GM21737 (cell line): ENCODE measurements at regions not wholly inside any gene's neighbourhood (a gene's known extent, or its start where the extent isn't known, plus 50 kb on each side); places are given as distances from the start of the nearest gene placed in this dataset.
"Not testable (repeated sequence)": the region's sequence is repeated elsewhere in the genome, so short reads cannot be mapped to it uniquely, and the experiment has no call there.

Experiments
- ATAC-seq: cut with Tn5 transposase; IDR thresholded peaks from one replicate; pipeline ENCODE4 v1.9.1; 2021; ENCODE audit warnings: mild to moderate bottlenecking, moderate library complexity; ENCODE audit not compliant: unreplicated experiment

GRCh38 chr10:111261081-111261615 is 184.3 kb downstream of the ADRA2A start:
- ATAC-seq: no peak

- ATAC-seq: no peak
Observed at GRCh38 chr10:111265341-111265740, 188.5 kb downstream of the ADRA2A start.

- ATAC-seq: no peak
Observed at GRCh38 chr10:111266165-111266564, 189.3 kb downstream of the ADRA2A start.

GRCh38 chr10:111267673-111268072 is 190.8 kb downstream of the ADRA2A start:
- no peak for ATAC-seq

DNA sequence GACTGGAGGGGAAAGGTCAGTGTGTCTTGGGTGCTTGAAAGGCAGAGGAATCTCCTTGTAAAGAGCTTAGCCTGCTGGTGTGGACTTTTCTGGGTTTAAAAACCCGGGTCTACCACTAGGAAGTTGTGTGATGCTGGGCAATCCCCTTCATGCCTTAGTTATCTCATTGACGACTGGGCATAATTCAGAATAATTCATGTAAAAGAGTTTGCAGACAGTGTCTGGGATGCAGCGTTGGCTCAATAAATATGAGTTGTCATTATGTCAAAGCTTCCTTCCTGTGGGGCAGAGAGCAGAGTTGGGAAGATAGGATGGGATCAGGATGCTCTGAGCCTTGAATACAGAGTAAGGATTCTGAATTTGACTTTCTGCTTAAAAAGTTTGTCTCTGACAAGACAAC is 196.4 kb downstream of the ADRA2A start:
- no peak for ATAC-seq

DNA sequence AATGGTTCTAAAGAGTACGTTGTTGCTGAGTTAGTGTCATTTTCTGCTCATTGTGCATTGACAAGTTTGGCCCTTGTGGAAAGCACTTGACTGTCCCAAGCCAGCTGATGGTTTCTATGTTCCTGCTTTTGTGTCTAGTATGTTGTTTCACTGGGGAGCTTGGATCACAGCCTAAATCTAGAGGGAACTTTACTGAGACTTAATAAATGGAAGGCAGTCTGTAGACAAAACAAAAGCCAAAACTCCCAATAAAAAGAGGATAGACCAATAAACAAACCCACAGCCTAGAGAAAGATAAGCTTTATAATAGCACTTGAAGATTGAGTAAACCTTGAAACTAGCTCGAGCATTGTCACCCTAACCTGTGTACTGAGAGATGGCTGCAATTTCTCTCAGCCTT is 196.8 kb downstream of the ADRA2A start:
- ATAC-seq: no peak

DNA sequence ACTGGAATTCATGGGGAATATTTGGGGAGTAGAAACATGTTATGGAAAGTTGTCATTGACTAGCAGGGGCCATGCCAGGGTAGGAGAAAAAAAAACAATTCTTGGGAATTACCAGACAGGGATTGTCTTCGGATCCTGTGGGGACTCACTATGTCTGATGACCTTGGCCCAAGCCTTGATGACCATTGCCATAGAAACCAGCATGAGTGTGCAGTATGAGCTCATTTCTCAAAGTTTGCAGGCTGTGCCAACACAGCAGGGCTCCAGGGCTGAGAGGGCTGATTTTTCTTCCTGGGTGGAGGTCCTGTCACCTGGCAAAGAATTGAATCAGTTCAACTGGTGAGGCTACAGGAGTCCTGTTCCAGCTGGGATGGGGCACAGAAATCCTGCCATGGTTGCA is 198.3 kb downstream of the ADRA2A start:
- no peak for ATAC-seq

GRCh38 chr10:111277661-111278060 is 200.8 kb downstream of the ADRA2A start:
- ATAC-seq: no peak

GRCh38 chr10:111278266-111278665 is 201.4 kb downstream of the ADRA2A start:
- no peak for ATAC-seq

DNA sequence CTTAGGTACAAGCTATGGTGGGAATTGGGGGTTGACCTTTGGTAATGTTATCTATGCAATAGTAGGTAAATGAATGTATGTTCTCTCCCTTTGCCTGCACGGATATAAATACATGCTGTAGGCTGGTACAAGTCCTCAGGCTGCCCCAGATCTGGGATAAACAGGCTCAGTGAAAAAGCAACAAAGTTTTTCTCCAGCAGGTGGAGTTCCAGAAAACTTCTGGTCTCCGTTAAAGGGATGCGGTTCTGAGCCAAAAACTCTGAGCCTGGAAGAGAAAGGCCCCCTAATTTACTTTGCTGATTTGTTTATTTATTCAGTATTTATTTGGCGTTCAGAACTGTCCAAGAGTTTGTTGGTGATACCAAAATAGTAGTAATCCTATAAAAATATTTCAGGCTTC is 204.7 kb downstream of the ADRA2A start:
- no peak for ATAC-seq

- no peak for ATAC-seq
Observed at GRCh38 chr10:111289461-111289860, 212.6 kb downstream of the ADRA2A start.

DNA sequence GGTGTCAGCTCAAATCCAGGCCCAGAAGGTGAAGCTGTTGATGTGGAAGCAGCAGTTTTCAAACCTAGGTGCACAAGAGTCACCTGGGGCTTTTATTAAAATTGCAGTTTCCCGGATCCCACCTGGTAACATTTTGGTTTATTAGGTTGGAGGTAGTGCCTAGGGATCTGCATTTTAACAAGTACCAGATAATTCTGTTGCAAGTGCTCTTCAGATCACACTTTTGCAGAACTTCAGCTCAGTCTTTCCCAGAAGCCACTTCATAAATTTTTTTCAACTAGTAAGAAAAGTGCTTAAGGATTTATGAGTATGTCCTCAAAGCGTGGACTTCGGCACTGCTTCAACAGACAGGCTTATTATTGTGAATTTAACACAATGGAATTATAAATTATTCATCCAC is 213.8 kb downstream of the ADRA2A start:
- no peak for ATAC-seq

DNA sequence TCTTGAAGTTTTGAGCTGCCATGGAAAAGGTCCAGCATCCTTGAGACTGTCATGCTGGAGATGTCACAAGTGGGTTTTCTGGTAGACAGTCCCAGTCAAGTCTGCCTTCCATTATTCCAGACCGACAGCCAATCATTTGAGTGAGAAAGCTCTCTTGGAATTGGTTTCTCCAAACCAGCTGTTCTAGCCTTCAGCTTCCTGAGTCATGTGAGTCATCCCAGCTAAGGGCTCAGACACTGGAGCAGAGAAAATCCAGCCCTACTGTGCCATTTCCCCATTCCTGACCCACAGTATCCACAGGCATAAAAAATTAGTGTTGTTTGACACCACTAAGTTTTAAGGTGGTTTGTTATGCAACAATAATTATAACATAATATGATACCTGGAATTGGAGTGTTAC is 219.0 kb downstream of the ADRA2A start:
- no peak for ATAC-seq

DNA sequence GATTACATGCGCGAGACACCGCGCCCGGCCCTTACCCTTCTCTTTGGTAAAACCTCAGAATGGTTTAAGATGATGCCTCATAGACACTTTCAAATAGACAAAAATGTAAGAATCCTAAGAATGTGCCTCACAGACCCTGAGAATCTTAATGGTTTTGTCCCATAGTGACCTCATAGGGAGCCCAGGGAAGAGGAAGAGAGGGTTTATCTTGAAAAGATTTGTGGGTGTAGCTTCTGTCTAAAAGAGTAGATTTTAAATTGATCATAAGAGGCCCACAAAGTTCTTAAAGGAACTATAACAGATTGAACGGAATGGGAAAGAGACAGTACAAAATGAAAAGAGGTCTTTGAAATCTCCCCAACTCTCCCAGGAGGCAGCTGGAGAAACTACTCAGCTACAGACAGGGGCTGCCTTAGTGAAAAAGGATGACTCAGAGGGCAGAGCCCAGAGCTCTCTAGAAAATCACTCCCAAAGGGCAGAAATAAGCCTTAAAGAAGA is 220.6 kb downstream of the ADRA2A start:
- no peak for ATAC-seq

GRCh38 chr10:111298031-111298430 is 221.2 kb downstream of the ADRA2A start:
- ATAC-seq: no peak

GRCh38 chr10:111299037-111299436 is 222.2 kb downstream of the ADRA2A start:
- no peak for ATAC-seq

GRCh38 chr10:111303887-111304286 is 227.1 kb downstream of the ADRA2A start:
- no peak for ATAC-seq

GRCh38 chr10:111316722-111317212 is 239.9 kb downstream of the ADRA2A start:
- no peak for ATAC-seq

GRCh38 chr10:111319866-111320265 is 243.0 kb downstream of the ADRA2A start:
- ATAC-seq: no peak

- ATAC-seq: no peak
Observed at GRCh38 chr10:111323389-111323966, 246.6 kb downstream of the ADRA2A start.

DNA sequence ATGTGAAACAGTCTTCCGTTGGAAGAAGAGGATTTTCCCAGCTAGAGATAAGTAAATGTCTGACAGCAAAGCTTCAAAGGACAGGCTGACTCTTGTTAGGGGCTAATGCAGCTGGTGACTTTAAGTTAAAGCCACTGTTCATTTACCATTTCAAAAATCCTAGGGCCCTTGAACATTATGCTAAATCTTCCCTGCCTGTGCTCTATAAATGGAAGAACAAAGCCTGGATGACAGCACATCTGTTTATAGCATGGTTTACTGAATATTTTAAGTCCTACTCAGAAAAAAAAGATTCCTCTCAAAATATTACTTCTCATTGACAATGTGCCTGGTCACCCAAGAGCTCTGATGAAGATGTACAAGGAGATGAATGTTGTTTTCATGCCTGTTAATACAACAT is 255.3 kb downstream of the ADRA2A start:
- ATAC-seq: not testable (repeated sequence)

DNA sequence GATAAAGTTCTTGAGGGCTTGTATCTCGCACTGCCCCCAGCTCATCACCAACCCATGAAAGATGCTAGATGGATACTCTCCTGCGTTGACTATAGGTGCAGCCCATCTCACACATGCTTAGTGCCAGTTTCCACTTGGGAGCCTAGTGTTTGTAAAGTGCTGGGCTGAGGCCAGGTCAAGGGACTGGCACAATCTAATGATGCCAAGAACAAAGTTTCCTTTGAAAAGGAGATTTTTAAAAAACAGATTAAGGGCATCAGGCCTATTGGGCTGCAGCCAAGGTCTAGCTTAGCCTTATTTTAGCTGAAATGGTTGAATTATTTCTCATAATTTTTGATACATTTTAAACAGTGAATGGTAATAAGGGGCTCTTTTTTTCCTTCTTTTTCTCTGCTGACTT is 259.0 kb downstream of the ADRA2A start:
- no peak for ATAC-seq

DNA sequence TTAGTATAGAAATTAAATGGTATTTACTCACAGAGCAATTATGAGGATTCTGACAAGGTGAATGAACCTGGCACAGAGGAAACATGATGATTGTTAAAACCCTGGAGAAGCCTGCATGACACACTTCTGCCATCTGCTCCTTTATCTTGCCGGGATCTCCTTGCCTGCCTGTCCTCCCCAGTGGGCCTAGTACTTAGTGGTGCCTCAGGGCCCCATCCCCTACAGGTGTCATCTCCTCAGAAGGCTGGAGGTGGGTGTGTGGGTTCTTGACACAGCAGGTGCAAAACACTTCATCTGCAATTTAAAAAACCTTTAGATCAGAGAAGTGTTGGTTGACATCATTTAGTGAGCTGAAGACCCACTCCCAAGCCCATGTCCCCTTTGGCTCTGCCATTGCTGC is 261.2 kb downstream of the ADRA2A start:
- ATAC-seq: no peak
